ENCODE measurements at regions not wholly inside any gene's neighbourhood (a gene's known extent, or its start where the extent isn't known, plus 50 kb on each side); places are given as distances from the start of the nearest gene placed in this dataset.
A peak's percentile ranks its signal among the peaks of the same experiment; 100 is the strongest.
"Not testable (repeated sequence)": the region's sequence is repeated elsewhere in the genome, so short reads cannot be mapped to it uniquely, and the experiment has no call there.

- H3K4me1 ChIP-seq (ENCODE audit: control insufficient read depth, insufficient read depth, low read length); ATAC-seq (ENCODE audit: low read depth); H4K20me1 ChIP-seq (ENCODE audit: insufficient read depth, low read length); H3K79me1 ChIP-seq (ENCODE audit: low read depth in 1 of 2, low read length in 2 of 2); DNase-seq; BruUV-seq (replicated peaks); H3K14ac ChIP-seq (replicated peaks; ENCODE audit: low read depth, low read length); H2BK15ac ChIP-seq (ENCODE audit: low read depth, low read length); H2AFZ ChIP-seq (replicated peaks; ENCODE audit: low read length, poor library complexity); H4K91ac ChIP-seq (ENCODE audit: insufficient read depth, low read depth, low read length); H3K4me3 ChIP-seq (ENCODE audit: insufficient read depth, low read depth, low read length); H3K9me1 ChIP-seq (ENCODE audit: insufficient read depth, low read length); H3K4ac ChIP-seq (ENCODE audit: low read depth, low read length); H3K18ac ChIP-seq (ENCODE audit: low read depth, low read length); H2BK20ac ChIP-seq (ENCODE audit: low read depth, low read length); H3K23ac ChIP-seq (ENCODE audit: low read depth, low read length); H3K36me3 ChIP-seq (ENCODE audit: control insufficient read depth, insufficient read depth, low read length); dilution Hi-C loops (cut with HindIII; ENCODE audit: low sequenced_read_pairs, unreplicated experiment); H2AK9ac ChIP-seq (replicated peaks; ENCODE audit: low read depth, low read length, poor library complexity); H2AK5ac ChIP-seq (ENCODE audit: low read depth, low read length); H2BK5ac ChIP-seq (ENCODE audit: low read depth, low read length, poor library complexity, severe bottlenecking); H3K27ac ChIP-seq (ENCODE audit: insufficient read depth, low read length); intact Hi-C loops (cut with micrococcal nuclease); in situ Hi-C loops (cut with MboI; ENCODE audit: low sequenced_read_pairs); H3K9ac ChIP-seq (ENCODE audit: low read depth, low read length); H3K56ac ChIP-seq (ENCODE audit: extremely low read depth, insufficient read depth, low read length); H2BK120ac ChIP-seq (ENCODE audit: low read depth, low read length); H4K8ac ChIP-seq (ENCODE audit: low read depth in 2 of 2, low read length in 2 of 2); H4K5ac ChIP-seq (ENCODE audit: low read depth, low read length); POLR2A ChIA-PET (ENCODE audit: unreplicated experiment); H3K9me3 ChIP-seq (ENCODE audit: control insufficient read depth, insufficient read depth, low read length): not testable (repeated sequence)
- 3% methylated on average over 7 of the region's 20 CpGs; no CpG with 5 or more reads in 1 of the 2 experiments for WGBS, 2 experiments (ENCODE audit: extremely low coverage in 2 of 2, insufficient read length in 1 of 2)
- peaks cover 14% of the 10 kb centered on the region for H3K27me3 ChIP-seq (ENCODE audit: control insufficient read depth, insufficient read depth, low read length)
- CTCF ChIA-PET = interaction anchor here (0.6 kb wide), 2 partner anchors 11 to 87 kb away, joined by 3 to 5 read pairs; no protein-coding TSS in a partner anchor
- peak overlapping the region; percentile 51 for H3K4me2 ChIP-seq (ENCODE audit: low read depth, low read length)
These were observed 95.3 kb upstream of the ZNF322 start for GRCh38 chr6:26754801-26755200.

All from IMR-90 (cell line).